ENCODE measurements at regions not wholly inside any gene's neighbourhood (a gene's known extent, or its start where the extent isn't known, plus 50 kb on each side); places are given as distances from the start of the nearest gene placed in this dataset.

- no peaks in the 10 kb centered on the region for H3K4me1 Mint-ChIP-seq (ENCODE audit: unreplicated experiment)
- H3K36me3 Mint-ChIP-seq (ENCODE audit: unreplicated experiment), result peaks cover 4% of the 10 kb centered on the region
- H3K9me3 Mint-ChIP-seq (ENCODE audit: unreplicated experiment), result no peaks in the 10 kb centered on the region
- no peak for TF ChIP-seq CTCF (IDR thresholded peaks at IDR 0.05)
- no peak overlapping the region for H3K27ac Mint-ChIP-seq (ENCODE audit: unreplicated experiment)
- no peak for DNase-seq (ENCODE audit: extremely low spot score, unreplicated experiment)
- no peak overlapping the region for H3K4me3 Mint-ChIP-seq (ENCODE audit: unreplicated experiment)
- no peaks in the 10 kb centered on the region for H3K27me3 Mint-ChIP-seq (ENCODE audit: unreplicated experiment)
Measured at GRCh38 chr6:144939921-144940320, 654.8 kb downstream of the UTRN start.

DNA sequence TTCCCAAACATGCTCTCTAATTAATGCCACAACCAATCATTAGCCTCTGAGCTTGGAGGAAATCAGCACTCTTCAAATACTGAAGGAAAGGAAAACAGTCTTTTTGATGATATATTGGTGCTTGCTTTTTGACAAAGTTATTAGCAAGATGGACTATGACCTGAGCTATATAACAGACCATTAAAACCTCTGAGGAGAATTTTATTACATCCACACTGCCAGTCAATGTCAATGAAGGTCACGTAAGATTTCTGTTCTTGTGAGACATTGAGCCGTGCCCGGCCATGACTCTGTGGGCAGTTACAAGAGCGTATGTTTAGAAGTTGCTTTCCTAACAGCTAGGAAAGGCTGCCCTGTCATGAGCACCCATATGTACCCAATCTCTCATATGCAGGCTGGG lies 659.0 kb downstream of the UTRN start:
- TF ChIP-seq CTCF (IDR thresholded peaks at IDR 0.05), result no peak
- Mint-ChIP-seq H3K27me3 (ENCODE audit: unreplicated experiment) (no peaks in the 10 kb centered on the region), H3K9me3 (ENCODE audit: unreplicated experiment) (no peaks in the 10 kb centered on the region), H3K36me3 (ENCODE audit: unreplicated experiment) (no peaks in the 10 kb centered on the region), H3K27ac (ENCODE audit: unreplicated experiment) (no peak overlapping the region), H3K4me3 (ENCODE audit: unreplicated experiment) (no peak overlapping the region), H3K4me1 (ENCODE audit: unreplicated experiment) (no peaks in the 10 kb centered on the region)
- DNase-seq (ENCODE audit: extremely low spot score, unreplicated experiment), result no peak

DNA sequence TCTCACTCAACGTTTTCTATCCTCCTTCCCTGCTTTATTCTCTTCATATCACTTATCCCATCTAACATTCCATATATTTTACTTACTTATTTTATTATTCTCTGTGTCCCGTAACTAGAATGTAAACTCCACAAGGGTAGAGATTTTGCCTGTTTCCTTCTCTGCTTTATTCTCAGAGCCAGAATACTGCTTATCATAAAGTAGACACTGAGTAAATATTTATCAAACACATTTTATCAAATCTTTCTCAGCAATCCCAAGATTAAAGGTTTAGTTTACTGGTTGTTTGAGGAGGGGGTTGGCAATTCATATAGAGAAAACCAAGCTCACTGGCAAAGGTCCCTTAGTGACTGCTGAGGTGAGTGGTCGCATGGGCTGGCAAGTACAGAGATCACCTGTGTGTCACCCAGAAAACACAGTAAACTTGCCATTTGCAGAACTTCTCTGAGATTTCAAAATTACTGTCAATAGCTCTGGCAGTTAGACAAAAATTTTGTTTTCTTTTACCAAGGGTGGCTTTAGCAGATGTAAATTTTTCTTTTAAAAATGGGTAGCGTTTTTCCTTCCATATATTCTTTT lies 662.4 kb downstream of the UTRN start:
- no peak for TF ChIP-seq CTCF (IDR thresholded peaks at IDR 0.05)

DNA sequence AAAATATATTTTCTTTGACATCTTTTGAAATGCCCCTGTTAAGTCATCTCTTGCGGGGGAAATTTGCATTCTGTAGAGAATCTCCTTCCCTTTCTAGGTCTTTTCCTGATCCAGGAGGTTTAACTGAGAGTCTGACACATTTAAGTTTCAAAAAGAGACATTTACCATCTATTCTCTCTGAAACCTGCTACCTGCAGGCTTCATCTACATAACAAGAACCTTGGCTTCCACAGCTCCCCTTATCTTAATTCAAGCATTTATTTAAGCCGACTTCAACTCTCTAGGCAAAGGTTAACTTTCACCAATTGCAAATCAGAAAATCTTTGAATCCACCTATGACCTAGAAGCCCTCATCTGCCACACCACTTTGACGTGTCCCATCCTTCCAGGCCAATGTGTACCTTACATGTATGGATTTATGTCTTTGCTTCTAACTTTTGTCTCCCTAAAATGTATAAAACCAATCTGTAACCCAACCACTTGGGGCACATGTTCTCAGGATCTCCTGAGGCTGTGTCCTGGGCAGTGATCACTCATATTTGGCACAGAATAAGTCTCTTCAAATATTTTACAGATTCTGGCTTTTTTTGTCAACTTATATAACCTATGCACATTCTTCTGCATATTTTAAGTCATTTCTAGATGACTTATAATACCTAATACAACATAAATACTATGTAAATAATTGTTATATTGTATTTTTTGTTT lies 666.7 kb downstream of the UTRN start:
- no peak for DNase-seq (ENCODE audit: extremely low spot score, unreplicated experiment)
- H3K27me3 Mint-ChIP-seq (ENCODE audit: unreplicated experiment), result no peaks in the 10 kb centered on the region
- H3K4me3 Mint-ChIP-seq (ENCODE audit: unreplicated experiment), result no peak overlapping the region
- peaks cover 13% of the 10 kb centered on the region for H3K4me1 Mint-ChIP-seq (ENCODE audit: unreplicated experiment)
- no peaks in the 10 kb centered on the region for H3K9me3 Mint-ChIP-seq (ENCODE audit: unreplicated experiment)
- H3K27ac Mint-ChIP-seq (ENCODE audit: unreplicated experiment), result no peak overlapping the region
- TF ChIP-seq CTCF (IDR thresholded peaks at IDR 0.05), result no peak
- no peaks in the 10 kb centered on the region for H3K36me3 Mint-ChIP-seq (ENCODE audit: unreplicated experiment)

More for the DNA sequence above, 662.4 kb downstream of the UTRN start:
- H3K4me3 Mint-ChIP-seq (ENCODE audit: unreplicated experiment), result no peak overlapping the region
- no peaks in the 10 kb centered on the region for H3K27me3 Mint-ChIP-seq (ENCODE audit: unreplicated experiment)
- H3K4me1 Mint-ChIP-seq (ENCODE audit: unreplicated experiment), result no peaks in the 10 kb centered on the region
- no peak for DNase-seq (ENCODE audit: extremely low spot score, unreplicated experiment)
- no peak overlapping the region for H3K27ac Mint-ChIP-seq (ENCODE audit: unreplicated experiment)
- H3K36me3 Mint-ChIP-seq (ENCODE audit: unreplicated experiment), result no peaks in the 10 kb centered on the region
- no peaks in the 10 kb centered on the region for H3K9me3 Mint-ChIP-seq (ENCODE audit: unreplicated experiment)

GRCh38 chr6:144952456-144953240 lies 667.5 kb downstream of the UTRN start:
- Mint-ChIP-seq H3K4me1 (ENCODE audit: unreplicated experiment) (peaks cover 13% of the 10 kb centered on the region), H3K4me3 (ENCODE audit: unreplicated experiment) (no peak overlapping the region)
- TF ChIP-seq CTCF (IDR thresholded peaks at IDR 0.05), result no peak

More at GRCh38 chr6:144952456-144953240, 667.5 kb downstream of the UTRN start:
- no peak for DNase-seq (ENCODE audit: extremely low spot score, unreplicated experiment)
- Mint-ChIP-seq H3K36me3 (ENCODE audit: unreplicated experiment) (no peaks in the 10 kb centered on the region), H3K27me3 (ENCODE audit: unreplicated experiment) (no peaks in the 10 kb centered on the region), H3K27ac (ENCODE audit: unreplicated experiment) (no peak overlapping the region), H3K9me3 (ENCODE audit: unreplicated experiment) (no peaks in the 10 kb centered on the region)

Measured in osteocyte (in vitro differentiated cells).